SU-DHL-6 (cell line): ENCODE measurements at regions not wholly inside any gene's neighbourhood (a gene's known extent, or its start where the extent isn't known, plus 50 kb on each side); places are given as distances from the start of the nearest gene placed in this dataset.

Source experiments
- EZH2phosphoT487 ChIP-seq: fragments of 200-600 bp; sonication (generic), shearing (Covaris generic); conservative IDR thresholded peaks from 2 replicates; pipeline ENCODE4 v1.6.1; 2018; ENCODE audit warnings: mild to moderate bottlenecking, antibody characterized with exemption, low read length, moderate library complexity, mixed read lengths
- TF ChIP-seq, protein P1 (sequence below): fragments of 200-600 bp; sonication (generic); IDR thresholded peaks from one replicate; pipeline ENCODE4 v1.5.1; 2017; ENCODE audit warnings: antibody characterized with exemption, mild to moderate bottlenecking, low read length, moderate library complexity; ENCODE audit not compliant: insufficient read depth, poor library complexity, severe bottlenecking

GRCh38 chr18:76721207-76721996 lies 101.0 kb upstream of the ZNF236 start:
- TF ChIP-seq, protein P1, sequence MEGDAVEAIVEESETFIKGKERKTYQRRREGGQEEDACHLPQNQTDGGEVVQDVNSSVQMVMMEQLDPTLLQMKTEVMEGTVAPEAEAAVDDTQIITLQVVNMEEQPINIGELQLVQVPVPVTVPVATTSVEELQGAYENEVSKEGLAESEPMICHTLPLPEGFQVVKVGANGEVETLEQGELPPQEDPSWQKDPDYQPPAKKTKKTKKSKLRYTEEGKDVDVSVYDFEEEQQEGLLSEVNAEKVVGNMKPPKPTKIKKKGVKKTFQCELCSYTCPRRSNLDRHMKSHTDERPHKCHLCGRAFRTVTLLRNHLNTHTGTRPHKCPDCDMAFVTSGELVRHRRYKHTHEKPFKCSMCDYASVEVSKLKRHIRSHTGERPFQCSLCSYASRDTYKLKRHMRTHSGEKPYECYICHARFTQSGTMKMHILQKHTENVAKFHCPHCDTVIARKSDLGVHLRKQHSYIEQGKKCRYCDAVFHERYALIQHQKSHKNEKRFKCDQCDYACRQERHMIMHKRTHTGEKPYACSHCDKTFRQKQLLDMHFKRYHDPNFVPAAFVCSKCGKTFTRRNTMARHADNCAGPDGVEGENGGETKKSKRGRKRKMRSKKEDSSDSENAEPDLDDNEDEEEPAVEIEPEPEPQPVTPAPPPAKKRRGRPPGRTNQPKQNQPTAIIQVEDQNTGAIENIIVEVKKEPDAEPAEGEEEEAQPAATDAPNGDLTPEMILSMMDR, result no peak
- TF ChIP-seq EZH2phosphoT487, result no peak
